Ecto neural progenitor cell (in vitro differentiated cells): ENCODE measurements at regions not wholly inside any gene's neighbourhood (a gene's known extent, or its start where the extent isn't known, plus 50 kb on each side); places are given as distances from the start of the nearest gene placed in this dataset.

ENCODE experiments used
- DNase-seq: peaks from one replicate; pipeline ENCODE4 v3.0.0-alpha.2; 2018; ENCODE audit warnings: low spot score

GRCh38 chr13:66071029-66071428 is 1159.1 kb downstream of the PCDH9 start:
- no peak for DNase-seq

- no peak for DNase-seq
Observed at GRCh38 chr13:66069570-66069969, 1160.6 kb downstream of the PCDH9 start.

GRCh38 chr13:66068683-66069082 is 1161.5 kb downstream of the PCDH9 start:
- no peak for DNase-seq

- no peak for DNase-seq
Observed at GRCh38 chr13:66048888-66049287, 1181.2 kb downstream of the PCDH9 start.

DNA sequence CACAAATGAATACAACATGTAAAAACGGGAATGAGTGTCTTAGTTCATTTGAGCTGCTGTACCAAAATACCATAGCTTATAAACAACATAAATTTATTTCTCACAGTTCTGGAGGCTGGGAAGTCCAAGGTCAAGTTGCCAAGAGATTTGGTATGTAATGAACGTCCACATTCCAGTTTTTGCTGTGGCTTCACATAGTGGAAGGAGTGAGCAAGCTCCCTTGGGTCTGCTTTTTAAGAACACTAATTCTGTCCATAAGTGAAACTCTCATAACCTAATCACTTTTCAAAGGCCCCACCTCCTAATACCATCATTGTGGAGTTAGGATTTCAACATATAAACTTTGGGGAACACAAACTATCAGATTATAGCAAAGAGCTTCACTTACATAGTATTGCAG is 1189.6 kb downstream of the PCDH9 start:
- DNase-seq = no peak

- DNase-seq = no peak
Observed at GRCh38 chr13:66037096-66037495, 1193.0 kb downstream of the PCDH9 start.

DNA sequence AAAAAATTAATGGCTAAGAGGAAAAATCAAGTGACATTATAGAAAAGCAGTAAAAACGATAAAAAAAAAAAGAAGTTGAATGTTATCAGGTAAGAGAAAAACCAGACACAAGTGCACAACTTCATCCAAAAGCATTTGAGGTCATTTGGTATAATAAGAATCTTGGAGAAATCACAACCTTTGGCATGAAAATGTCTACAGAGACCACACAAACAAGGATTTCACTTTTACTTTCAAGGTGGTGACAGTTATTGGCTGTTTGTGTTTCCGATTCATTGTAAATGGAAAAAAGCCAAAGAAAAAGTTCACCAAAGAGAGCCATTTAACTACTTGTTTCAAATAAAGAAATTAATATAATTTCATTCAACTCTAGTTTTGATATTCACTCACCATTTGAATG is 1193.5 kb downstream of the PCDH9 start:
- no peak for DNase-seq

DNA sequence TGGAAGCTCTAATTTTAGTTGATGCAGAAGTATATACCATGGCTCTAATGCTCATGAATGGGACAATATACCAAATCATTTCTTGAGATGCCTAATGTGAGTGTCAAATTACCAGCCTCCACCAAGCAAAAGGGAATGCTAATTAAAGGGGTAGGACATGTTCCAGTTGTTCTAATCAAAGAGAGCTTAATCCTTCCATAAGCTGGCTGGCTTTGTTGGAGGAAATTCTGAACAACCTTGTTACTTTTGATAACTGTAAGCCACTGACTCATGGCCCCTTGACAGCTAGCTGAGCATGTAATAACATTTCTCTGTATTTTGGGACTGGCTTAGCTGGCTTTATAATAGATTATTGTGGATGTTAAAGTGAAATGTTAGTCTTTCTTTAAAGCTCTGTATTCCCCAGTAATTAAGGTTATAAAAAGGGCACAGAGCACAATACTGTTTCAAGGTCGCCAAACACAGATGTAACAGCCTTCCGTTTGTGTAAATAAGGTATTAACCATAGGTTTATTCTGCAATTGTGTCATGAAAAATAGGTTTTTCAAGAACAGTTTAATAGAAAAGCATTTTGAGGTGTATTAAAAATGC is 1194.0 kb downstream of the PCDH9 start:
- DNase-seq = no peak

- DNase-seq = no peak
Observed at GRCh38 chr13:66033924-66034323, 1196.2 kb downstream of the PCDH9 start.

DNA sequence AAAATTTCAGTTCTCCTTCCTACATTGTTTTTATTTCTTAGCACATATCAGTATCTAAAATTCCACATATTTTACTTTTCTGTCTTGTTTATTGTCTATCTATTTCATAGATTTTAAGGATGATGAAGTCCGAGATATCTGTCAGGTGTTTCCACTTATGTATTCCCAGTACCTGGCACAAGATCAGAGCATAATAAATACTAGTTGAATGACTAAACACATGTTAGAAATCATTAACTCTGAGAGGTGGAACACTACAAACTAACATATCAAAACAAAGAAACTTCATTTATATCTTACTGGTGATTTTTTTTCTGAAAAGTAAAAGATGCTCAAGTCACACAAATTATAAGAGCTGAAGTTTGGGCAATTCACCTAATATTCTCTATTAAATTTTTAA is 1208.3 kb downstream of the PCDH9 start:
- no peak for DNase-seq

- DNase-seq = no peak
Observed at GRCh38 chr13:66014771-66015170, 1215.4 kb downstream of the PCDH9 start.

DNA sequence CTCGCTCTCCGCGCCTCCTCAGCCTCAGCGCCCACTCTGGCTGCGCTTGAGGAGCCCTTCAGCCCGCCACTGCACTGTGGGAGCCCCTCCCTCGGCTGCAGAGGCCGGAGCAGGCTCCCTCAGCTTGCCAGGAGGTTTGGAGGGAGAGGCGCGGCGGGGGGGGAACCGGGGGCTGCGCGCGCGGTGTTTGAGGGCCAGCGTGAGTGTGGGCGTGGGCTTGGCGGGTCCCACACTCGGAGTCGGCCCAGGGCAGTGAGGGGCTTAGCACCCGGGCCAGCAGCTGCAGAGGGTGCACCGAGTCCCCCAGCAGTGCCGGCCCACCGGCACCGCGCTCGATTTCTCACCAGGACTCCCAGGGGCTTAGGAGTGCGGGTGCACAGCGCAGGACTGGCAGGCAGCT is 1220.9 kb downstream of the PCDH9 start:
- DNase-seq = no peak

- DNase-seq = no peak
Observed at GRCh38 chr13:66003558-66003957, 1226.6 kb downstream of the PCDH9 start.

GRCh38 chr13:66001140-66001539 is 1229.0 kb downstream of the PCDH9 start:
- no peak for DNase-seq

- DNase-seq = no peak
Observed at GRCh38 chr13:65999411-65999810, 1230.7 kb downstream of the PCDH9 start.

DNA sequence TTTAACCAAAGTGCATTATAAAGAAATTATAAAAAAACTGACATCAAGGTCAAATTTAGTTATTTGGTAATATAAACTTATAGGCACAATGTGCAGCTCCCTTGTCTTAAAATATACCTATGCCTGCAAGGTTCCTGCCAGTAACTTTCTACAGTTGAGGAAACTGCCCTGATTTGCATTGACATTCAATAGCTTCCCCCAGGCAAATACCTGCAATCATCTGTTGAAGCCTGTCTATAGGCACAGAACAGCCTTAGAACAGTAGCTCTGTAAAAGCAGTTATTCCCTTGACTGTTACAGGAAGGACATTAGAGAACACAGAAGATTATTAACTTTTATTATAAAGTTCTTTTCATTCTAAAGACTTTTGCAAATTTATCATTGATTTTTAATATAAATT is 1239.5 kb downstream of the PCDH9 start:
- DNase-seq = no peak

- peak; percentile 50 for DNase-seq
Observed at GRCh38 chr13:65985612-65986011, 1244.5 kb downstream of the PCDH9 start.

GRCh38 chr13:65977525-65977924 is 1252.6 kb downstream of the PCDH9 start:
- DNase-seq = no peak

- DNase-seq = no peak
Observed at GRCh38 chr13:65971541-65971940, 1258.6 kb downstream of the PCDH9 start.

- DNase-seq = no peak
Observed at GRCh38 chr13:65966991-65967451, 1263.1 kb downstream of the PCDH9 start.

- no peak for DNase-seq
Observed at GRCh38 chr13:65965501-65965900, 1264.6 kb downstream of the PCDH9 start.

DNA sequence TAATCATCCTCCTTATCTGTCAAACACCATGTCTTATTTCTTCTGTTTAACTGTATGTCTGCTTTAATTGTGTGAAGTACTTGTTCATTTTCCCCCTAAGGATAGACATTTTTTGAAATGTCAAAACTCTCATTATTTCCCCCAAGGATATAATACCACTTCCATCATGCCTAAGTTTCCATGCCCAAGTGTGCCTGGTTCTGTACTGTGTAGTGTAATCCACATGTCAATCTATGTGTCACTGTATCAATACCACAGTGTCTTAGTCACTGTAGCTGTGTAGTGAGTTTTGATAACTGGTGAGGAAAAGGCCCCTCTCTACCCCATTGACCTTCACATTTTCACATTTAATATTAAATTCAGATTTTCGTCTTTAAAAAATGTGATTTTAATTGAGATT is 1265.5 kb downstream of the PCDH9 start:
- DNase-seq = no peak

- no peak for DNase-seq
Observed at GRCh38 chr13:65959305-65959704, 1270.8 kb downstream of the PCDH9 start.

GRCh38 chr13:65946387-65946786 is 1283.7 kb downstream of the PCDH9 start:
- DNase-seq = no peak

DNA sequence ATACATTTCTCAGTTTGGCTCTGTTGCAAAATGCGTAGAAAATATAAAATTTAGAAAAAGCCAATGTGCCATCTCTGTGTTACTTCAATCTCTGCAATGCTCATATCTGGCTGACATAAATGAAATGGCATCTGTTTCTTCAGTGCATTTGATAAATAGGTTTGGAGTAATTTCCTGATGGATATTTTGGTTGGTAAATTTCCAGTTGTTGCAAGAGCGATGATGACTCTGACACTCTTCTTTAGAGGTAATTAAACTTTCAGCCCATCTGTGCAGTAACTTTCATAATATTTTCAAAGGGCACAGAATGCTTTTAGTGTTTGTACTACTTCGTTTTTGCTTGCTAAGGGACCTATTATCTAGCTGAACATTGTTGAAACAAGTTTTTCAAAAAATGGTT is 1286.4 kb downstream of the PCDH9 start:
- DNase-seq = no peak
